CD4-positive, alpha-beta T cell treated with Interleukin-10 for 1 hour (primary cell): ENCODE measurements at regions not wholly inside any gene's neighbourhood (a gene's known extent, or its start where the extent isn't known, plus 50 kb on each side); places are given as distances from the start of the nearest gene placed in this dataset.
"Not testable (repeated sequence)": the region's sequence is repeated elsewhere in the genome, so short reads cannot be mapped to it uniquely, and the experiment has no call there.

ENCODE experiments used
- DNase-seq: peaks from one replicate; pipeline ENCODE4 v3.0.0-alpha.2; 2020

GRCh38 chr13:31522396-31522795 is 216.9 kb upstream of the RXFP2 start:
- DNase-seq = no peak

GRCh38 chr13:31528176-31528575 is 211.2 kb upstream of the RXFP2 start:
- no peak for DNase-seq

- DNase-seq = no peak
These were observed 210.6 kb upstream of the RXFP2 start for GRCh38 chr13:31528758-31529157.

- no peak for DNase-seq
These were observed 208.4 kb upstream of the RXFP2 start for GRCh38 chr13:31530922-31531321.

GRCh38 chr13:31537052-31537451 is 202.3 kb upstream of the RXFP2 start:
- no peak for DNase-seq

GRCh38 chr13:31538067-31539042 is 201.0 kb upstream of the RXFP2 start:
- no peak for DNase-seq

- DNase-seq = no peak
These were observed 199.0 kb upstream of the RXFP2 start for GRCh38 chr13:31540281-31540680.

GRCh38 chr13:31543190-31543589 is 196.1 kb upstream of the RXFP2 start:
- DNase-seq = no peak

GRCh38 chr13:31545616-31546015 is 193.7 kb upstream of the RXFP2 start:
- no peak for DNase-seq

- DNase-seq = no peak
These were observed 182.9 kb upstream of the RXFP2 start for GRCh38 chr13:31556376-31556775.

- not testable (repeated sequence) for DNase-seq
These were observed 155.1 kb upstream of the RXFP2 start for GRCh38 chr13:31584221-31584620.

- DNase-seq = no peak
These were observed 151.5 kb upstream of the RXFP2 start for GRCh38 chr13:31587698-31588266.

GRCh38 chr13:31588316-31588715 is 151.0 kb upstream of the RXFP2 start:
- no peak for DNase-seq

- no peak for DNase-seq
These were observed 150.4 kb upstream of the RXFP2 start for GRCh38 chr13:31588893-31589292.

GRCh38 chr13:31591642-31592233 is 147.6 kb upstream of the RXFP2 start:
- DNase-seq = no peak

GRCh38 chr13:31594056-31594455 is 145.3 kb upstream of the RXFP2 start:
- DNase-seq = no peak

GRCh38 chr13:31595563-31595962 is 143.8 kb upstream of the RXFP2 start:
- no peak for DNase-seq

GRCh38 chr13:31598990-31599389 is 140.3 kb upstream of the RXFP2 start:
- no peak for DNase-seq

- DNase-seq = no peak
These were observed 134.1 kb upstream of the RXFP2 start for GRCh38 chr13:31605076-31605860.

- DNase-seq = not testable (repeated sequence)
These were observed 131.8 kb upstream of the RXFP2 start for GRCh38 chr13:31607531-31607930.

GRCh38 chr13:31608780-31609179 is 130.5 kb upstream of the RXFP2 start:
- DNase-seq = not testable (repeated sequence)

GRCh38 chr13:31610270-31610998 is 128.9 kb upstream of the RXFP2 start:
- DNase-seq = no peak
